Activated CD4-positive, alpha-beta T cell treated with anti-CD3 and anti-CD28 coated beads, Interleukin-2, amount 50 U/mL, for 4 hours (primary cell): ENCODE measurements at regions not wholly inside any gene's neighbourhood (a gene's known extent, or its start where the extent isn't known, plus 50 kb on each side); places are given as distances from the start of the nearest gene placed in this dataset.

Experiments
- DNase-seq, 2 experiments: peaks; one replicate each; pipeline ENCODE4 v3.0.0-alpha.2; 2020

GRCh38 chr4:181969151-181969550 lies 274.1 kb upstream of the TENM3 start:
- DNase-seq, result no peak

DNA sequence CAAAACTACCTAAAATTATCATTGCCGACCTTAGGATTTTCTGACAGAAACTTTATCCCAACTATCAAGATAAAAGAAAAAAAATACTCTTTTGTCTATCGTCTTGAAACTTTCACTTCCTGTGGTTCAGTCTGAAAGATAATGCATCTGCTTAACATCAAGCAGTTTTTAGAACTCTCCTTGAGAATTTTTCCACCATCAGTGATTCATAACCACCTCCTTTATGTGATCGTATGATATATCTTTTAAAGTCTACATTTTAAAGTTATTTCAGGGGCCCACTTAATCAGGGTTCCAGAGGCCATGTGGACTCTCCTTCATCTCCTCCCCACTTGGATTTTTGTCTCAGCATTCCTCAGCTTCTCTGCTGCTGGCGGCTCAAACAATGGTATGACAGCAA lies 272.8 kb upstream of the TENM3 start:
- no peak for DNase-seq

DNA sequence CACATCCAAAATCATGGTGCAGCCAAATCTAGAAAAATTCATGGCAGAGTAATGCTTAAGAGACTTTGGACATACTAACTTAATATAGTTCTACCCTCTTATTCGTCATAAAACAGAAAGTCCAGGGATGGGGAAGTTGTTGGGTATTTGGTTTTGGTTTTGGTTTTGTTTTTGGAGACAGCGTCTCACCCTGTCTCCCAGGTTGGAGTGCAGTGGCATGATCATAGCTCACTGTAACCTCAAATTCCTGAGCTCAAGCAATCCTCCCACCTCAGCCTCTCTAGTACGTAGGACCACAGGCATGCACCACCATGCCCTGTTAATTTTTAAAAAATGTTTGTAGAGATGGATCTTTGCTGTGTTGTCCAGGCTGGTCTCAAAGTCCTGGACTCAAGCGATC lies 271.8 kb upstream of the TENM3 start:
- no peak for DNase-seq

DNA sequence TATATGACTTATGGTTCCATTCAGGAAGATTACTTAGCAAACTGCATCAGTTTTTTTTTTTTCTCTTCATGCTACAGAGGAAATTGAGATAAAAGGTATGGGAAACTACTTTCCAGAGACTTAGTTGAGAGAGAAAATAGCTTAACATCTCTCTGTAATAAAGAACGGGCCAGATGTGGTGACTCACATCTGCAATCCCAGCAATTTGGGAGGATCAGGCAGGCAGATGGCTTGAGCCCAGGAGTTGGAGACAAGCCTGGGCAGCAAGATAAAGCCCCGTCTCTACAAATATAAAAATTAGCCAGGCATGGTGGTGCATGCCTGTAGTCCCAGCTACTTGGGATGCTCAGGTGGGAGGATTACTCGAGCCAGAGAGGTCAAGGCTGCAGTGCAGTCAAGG lies 271.2 kb upstream of the TENM3 start:
- no peak for DNase-seq

DNA sequence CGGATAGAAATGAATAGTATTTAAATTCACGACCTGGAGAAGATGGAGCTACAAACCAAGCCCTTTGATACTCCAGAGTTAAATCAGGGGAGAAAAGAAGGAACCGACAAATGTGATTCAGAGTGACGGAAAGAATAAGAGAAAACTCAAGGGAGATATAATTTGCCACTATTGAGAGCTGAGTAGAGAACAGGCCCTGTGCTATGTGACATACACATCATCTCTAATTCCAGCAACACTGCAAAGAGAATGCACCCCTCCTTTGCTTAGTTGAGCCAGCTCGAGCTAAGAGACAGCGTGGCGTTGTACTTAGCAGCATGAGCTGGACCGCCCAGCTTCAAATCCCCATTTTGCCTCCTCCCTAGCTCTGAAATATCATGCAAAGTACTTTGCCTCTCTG lies 266.4 kb upstream of the TENM3 start:
- DNase-seq, result no peak

DNA sequence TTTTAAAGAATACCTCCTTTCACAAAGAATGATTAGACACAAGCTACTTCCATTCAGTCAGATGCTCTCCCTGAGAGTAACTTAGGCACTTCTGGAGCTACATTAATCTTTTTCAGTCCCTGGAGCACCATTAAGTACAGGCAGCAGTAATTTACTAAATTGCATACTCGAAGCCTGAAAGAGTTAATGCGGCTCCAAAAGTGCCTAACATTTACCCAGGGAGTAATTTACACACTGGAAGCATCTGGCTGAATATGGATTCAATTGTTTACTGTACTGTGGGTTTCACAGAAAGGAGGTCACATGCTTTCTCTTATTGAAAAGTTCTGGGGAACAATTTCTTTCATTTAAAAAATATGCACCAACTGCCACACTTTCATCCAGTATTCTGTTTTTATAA lies 260.8 kb upstream of the TENM3 start:
- no peak for DNase-seq

DNA sequence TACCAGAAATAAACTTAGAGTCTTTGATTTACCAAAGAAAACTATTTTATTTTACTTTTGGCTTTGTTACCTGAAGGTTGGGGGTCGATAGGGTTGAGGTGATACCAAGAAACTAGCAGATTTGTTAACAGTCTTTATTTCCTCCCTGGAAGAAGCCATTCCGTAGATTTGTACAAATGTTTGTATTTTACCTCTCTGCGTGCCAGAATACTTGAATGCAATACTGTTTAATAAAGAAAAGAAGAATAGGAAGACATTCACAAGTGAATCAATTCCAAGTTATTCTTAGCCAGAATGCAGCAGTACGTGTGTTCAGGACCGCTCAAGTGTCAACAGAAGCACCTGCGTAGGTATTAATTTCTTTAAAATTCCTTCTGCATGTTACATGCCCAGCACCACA lies 260.3 kb upstream of the TENM3 start:
- no peak for DNase-seq

GRCh38 chr4:181987392-181987791 lies 255.8 kb upstream of the TENM3 start:
- DNase-seq, result no peak

DNA sequence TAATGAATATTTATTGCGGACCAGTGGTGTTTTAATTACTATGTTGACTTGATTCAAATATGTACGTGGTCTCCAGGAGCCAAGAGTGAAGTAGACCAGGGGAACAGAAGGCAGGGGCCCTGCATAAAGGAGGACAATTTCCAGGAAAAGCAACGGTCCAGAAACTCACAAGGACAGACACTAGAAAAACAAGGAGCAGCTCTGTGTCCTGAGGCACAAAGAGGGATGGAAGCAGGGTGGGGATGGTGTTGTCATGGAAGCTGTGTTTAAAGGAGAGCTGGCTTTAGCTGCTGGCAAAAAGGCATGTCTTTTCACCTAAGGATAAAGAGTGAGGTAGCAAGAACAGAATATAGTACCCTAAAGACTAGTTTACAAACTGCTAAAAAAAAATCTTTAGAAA lies 254.1 kb upstream of the TENM3 start:
- DNase-seq, result no peak

DNA sequence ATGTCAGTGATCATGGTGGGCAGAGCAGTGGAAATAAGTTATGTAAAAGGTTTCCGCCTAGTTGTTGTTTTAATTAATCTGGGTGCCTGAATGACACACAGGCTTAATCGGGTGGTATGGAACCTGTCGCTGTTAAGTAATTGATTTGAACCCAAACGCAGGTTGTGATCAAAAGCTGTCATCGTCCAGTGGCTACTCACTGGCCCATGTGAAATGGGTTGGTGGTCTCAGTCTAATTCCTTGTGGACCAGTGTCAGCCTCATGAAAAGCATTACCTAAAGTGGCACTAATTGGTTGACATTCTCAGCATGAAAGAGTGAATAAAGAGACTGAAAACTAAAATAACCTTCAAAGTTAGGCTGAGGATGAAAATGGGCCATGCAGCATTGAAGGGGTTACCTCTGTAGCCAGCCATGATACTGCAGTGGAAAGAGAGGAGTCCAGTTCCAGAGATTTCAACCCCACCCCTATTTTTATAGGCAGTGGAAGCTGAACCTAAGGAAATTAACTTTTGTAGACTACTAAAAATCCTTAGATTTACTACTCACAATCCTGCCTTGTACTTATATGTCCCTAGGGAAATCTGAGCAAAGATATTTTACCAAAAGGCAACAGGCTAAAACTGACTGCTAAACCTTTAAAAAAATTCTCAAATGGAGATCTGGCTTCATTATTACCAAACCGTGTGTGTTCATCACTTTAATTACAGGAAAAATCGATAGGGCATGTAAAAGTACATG lies 251.7 kb upstream of the TENM3 start:
- no peak for DNase-seq

DNA sequence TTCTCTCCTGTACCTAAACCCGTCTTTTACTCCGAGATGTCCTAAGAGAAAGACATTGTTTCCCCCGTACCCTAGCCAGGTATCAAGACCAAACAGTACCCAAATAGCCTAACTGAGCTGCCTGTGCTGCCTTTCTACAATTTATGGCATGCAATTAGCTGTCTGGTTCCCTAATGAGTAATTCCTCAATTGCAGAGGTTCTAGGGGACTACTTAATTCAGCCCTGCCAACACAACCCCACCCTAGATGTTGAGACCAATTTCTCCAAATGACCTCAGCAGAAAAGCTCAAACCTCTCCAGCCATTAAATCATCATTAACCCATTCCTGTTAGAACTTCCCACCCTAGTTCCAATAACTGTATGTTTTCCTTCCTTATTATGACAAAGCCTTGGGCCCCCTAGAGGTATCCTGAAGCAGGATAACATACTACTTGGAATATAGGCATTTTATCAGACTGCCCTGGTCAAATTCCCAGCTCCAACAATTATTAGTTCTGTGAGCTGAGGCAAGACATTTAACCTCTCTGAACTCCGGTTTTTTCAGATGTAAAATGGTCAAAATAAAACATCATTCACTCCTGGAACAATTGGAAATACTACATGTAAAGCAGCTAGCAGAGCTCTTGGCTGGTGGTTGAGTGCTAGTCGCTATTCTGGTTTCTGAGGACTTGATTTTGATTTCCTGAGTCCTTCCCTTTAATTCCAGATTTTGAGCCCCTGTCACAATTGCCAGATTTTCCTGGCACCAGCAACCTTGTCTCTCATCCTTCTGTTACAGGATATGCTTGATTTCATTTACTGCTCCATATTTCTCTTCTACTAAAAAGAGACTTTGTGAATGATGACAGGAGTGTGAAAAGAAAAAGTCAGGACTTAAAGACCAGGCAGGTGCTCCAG lies 244.6 kb upstream of the TENM3 start:
- no peak for DNase-seq

GRCh38 chr4:182000077-182000476 lies 243.1 kb upstream of the TENM3 start:
- DNase-seq, result no peak

DNA sequence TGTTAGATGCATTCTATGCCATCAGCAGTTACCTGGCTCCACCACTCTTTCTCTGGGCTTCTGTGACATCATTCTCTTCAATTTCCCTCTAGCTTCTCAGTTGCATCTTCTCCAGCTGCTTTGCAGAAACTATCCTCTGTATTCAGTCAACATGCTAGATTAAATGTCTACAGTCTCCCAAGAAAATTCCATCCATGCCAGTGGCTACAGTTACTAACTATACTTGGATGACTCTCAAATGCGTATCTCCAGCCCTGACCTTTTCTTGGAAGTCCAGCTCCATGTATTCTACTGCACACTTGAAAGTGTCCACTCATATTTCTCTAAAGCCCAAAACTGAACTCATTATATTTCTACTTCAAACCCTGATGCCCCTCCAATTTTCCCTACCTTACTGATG lies 232.3 kb upstream of the TENM3 start:
- no peak for DNase-seq

GRCh38 chr4:182014164-182014563 lies 229.0 kb upstream of the TENM3 start:
- no peak for DNase-seq

DNA sequence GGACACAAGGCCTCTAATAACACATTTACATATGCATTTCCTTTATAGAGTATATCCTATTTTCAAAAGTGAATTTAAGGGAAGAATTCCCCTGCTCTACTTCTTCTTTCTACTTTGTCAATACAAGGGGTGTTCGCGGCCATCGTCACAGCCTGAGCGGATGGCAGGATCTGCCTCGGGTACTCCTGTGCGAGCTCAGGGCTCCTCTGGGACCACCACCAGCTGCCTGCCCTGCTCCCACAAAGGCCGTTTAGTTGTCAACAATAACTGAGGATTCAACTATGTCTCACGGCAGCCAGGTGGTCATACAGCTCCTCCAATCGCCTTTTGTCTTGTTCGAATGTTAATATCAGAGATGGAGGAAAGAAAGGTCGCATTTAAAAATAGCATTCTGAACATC lies 228.2 kb upstream of the TENM3 start:
- no peak for DNase-seq

GRCh38 chr4:182015893-182016292 lies 227.3 kb upstream of the TENM3 start:
- no peak for DNase-seq

GRCh38 chr4:182017038-182017437 lies 226.2 kb upstream of the TENM3 start:
- no peak for DNase-seq

GRCh38 chr4:182018691-182019090 lies 224.5 kb upstream of the TENM3 start:
- no peak for DNase-seq

DNA sequence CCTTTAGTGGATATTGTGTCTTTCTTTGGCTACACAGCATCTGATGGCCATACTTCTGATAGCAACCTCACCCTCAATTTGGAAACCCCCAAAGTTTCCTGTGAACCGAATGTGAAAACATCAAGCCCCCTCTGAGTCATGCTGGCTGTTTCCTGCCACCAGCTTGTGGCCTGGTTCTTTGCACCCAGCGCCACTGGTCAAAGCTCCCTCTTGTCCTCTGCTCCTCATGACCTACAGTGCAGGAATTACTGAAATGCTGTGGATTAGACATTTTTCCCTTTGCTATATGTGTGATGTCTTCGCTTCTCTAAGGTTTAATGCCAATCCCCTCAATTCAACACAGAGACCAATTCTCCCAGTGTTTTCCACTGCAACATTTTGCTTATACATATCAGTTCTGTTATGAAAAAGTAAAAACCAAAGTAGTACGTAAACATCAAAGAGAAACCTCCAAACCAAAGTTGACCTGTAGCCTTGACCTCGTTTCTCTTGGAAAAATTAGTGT lies 224.0 kb upstream of the TENM3 start:
- no peak for DNase-seq

- no peak for DNase-seq
Measured at GRCh38 chr4:182022909-182023308, 220.3 kb upstream of the TENM3 start.

GRCh38 chr4:182023469-182023868 lies 219.7 kb upstream of the TENM3 start:
- no peak for DNase-seq

- no peak for DNase-seq
Measured at GRCh38 chr4:182042945-182043344, 200.3 kb upstream of the TENM3 start.

DNA sequence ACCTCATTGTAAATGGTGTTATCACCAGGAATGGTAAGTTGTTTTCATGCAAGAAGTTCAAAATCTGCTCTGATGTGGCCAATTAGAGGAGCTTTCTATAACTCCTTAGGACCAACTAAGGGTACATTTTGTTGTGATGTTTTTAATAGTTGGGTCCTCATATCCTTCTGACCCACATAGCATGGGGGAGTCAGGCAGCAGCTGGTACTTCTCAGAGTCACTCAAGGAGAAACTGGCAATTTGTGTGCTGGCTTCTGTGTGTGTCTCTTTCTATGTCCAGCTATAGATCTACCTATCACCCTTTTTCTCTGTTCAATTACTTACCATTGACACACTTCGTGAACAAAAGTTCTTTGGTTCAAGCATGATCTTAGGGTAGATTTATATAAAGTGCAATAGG lies 194.3 kb upstream of the TENM3 start:
- no peak for DNase-seq

DNA sequence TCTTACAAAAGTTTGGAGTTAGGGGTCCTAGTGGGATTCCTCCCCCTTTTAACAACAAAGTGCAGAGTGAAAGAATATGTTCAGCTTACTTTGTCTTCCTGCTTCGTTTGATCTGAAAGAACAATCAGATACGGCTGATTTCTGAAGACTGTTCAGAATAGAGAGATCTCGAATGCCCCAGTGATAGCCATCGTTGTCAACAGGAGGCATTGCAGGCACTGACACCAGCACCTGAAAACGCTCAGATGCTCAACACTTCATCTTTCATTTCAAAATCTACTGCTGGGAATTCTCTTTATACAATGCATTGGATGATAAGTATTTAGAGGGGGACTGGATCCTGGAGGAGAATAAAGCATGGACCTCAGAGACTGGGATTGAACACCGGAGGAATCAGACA lies 186.3 kb upstream of the TENM3 start:
- DNase-seq, result no peak
